ENCODE measurements at regions not wholly inside any gene's neighbourhood (a gene's known extent, or its start where the extent isn't known, plus 50 kb on each side); places are given as distances from the start of the nearest gene placed in this dataset.

- Histone ChIP-seq H3K27me3 (ENCODE audit: insufficient read depth, insufficient read length) (no peaks in the 10 kb centered on the region), H3K36me3 (ENCODE audit: insufficient read depth, insufficient read length, low read length) (no peaks in the 10 kb centered on the region), H3K4me3 (ENCODE audit: insufficient read length, low read depth) (no peak overlapping the region), H3K9me3 (ENCODE audit: insufficient read depth, low read length) (no peaks in the 10 kb centered on the region), H3K4me1 (ENCODE audit: insufficient read depth, insufficient read length) (no peaks in the 10 kb centered on the region), H3K9ac (ENCODE audit: insufficient read length, low read depth) (no peak overlapping the region)
- no peak for TF ChIP-seq YY1 (IDR thresholded peaks at IDR 0.05; ENCODE audit: insufficient read depth, insufficient read length)
- no peak for TF ChIP-seq ZNF274 (IDR thresholded peaks at IDR 0.05; ENCODE audit: low read depth, low read length)
- no peak for TF ChIP-seq SUZ12 (IDR thresholded peaks at IDR 0.05; ENCODE audit: extremely low read depth, insufficient read depth, insufficient read length)
- DNase-seq (ENCODE audit: low read depth, low spot score), result no peak
Observed at GRCh38 chr1:60835649-60836048, 246.7 kb upstream of the NFIA start.

GRCh38 chr1:60833173-60833572 lies 249.2 kb upstream of the NFIA start:
- TF ChIP-seq YY1 (IDR thresholded peaks at IDR 0.05; ENCODE audit: insufficient read depth, insufficient read length), result no peak
- no peak for TF ChIP-seq ZNF274 (IDR thresholded peaks at IDR 0.05; ENCODE audit: low read depth, low read length)
- no peak for TF ChIP-seq SUZ12 (IDR thresholded peaks at IDR 0.05; ENCODE audit: extremely low read depth, insufficient read depth, insufficient read length)
- Histone ChIP-seq H3K9me3 (ENCODE audit: insufficient read depth, low read length) (no peaks in the 10 kb centered on the region), H3K36me3 (ENCODE audit: insufficient read depth, insufficient read length, low read length) (no peaks in the 10 kb centered on the region), H3K4me3 (ENCODE audit: insufficient read length, low read depth) (no peak overlapping the region), H3K27me3 (ENCODE audit: insufficient read depth, insufficient read length) (no peaks in the 10 kb centered on the region), H3K9ac (ENCODE audit: insufficient read length, low read depth) (no peak overlapping the region), H3K4me1 (ENCODE audit: insufficient read depth, insufficient read length) (no peaks in the 10 kb centered on the region)
- no peak for DNase-seq (ENCODE audit: low read depth, low spot score)

GRCh38 chr1:60832367-60832766 lies 250.0 kb upstream of the NFIA start:
- no peak overlapping the region for H3K4me3 ChIP-seq (ENCODE audit: insufficient read length, low read depth)
- TF ChIP-seq SUZ12 (IDR thresholded peaks at IDR 0.05; ENCODE audit: extremely low read depth, insufficient read depth, insufficient read length), result no peak
- H3K9ac ChIP-seq (ENCODE audit: insufficient read length, low read depth), result no peak overlapping the region
- no peaks in the 10 kb centered on the region for H3K9me3 ChIP-seq (ENCODE audit: insufficient read depth, low read length)
- H3K4me1 ChIP-seq (ENCODE audit: insufficient read depth, insufficient read length), result no peaks in the 10 kb centered on the region
- H3K27me3 ChIP-seq (ENCODE audit: insufficient read depth, insufficient read length), result no peaks in the 10 kb centered on the region
- H3K36me3 ChIP-seq (ENCODE audit: insufficient read depth, insufficient read length, low read length), result no peaks in the 10 kb centered on the region
- DNase-seq (ENCODE audit: low read depth, low spot score), result no peak

- H3K36me3 ChIP-seq (ENCODE audit: insufficient read depth, insufficient read length, low read length), result no peaks in the 10 kb centered on the region
- H3K4me3 ChIP-seq (ENCODE audit: insufficient read length, low read depth), result no peak overlapping the region
- H3K27me3 ChIP-seq (ENCODE audit: insufficient read depth, insufficient read length), result no peaks in the 10 kb centered on the region
- no peak for TF ChIP-seq SUZ12 (IDR thresholded peaks at IDR 0.05; ENCODE audit: extremely low read depth, insufficient read depth, insufficient read length)
- TF ChIP-seq ZNF274 (IDR thresholded peaks at IDR 0.05; ENCODE audit: low read depth, low read length), result no peak
- TF ChIP-seq YY1 (IDR thresholded peaks at IDR 0.05; ENCODE audit: insufficient read depth, insufficient read length), result no peak
- no peak for DNase-seq (ENCODE audit: low read depth, low spot score)
- no peaks in the 10 kb centered on the region for H3K9me3 ChIP-seq (ENCODE audit: insufficient read depth, low read length)
- no peaks in the 10 kb centered on the region for H3K4me1 ChIP-seq (ENCODE audit: insufficient read depth, insufficient read length)
- H3K9ac ChIP-seq (ENCODE audit: insufficient read length, low read depth), result no peak overlapping the region
Observed at GRCh38 chr1:60831780-60832179, 250.6 kb upstream of the NFIA start.

- Histone ChIP-seq H3K36me3 (ENCODE audit: insufficient read depth, insufficient read length, low read length) (no peaks in the 10 kb centered on the region), H3K9ac (ENCODE audit: insufficient read length, low read depth) (no peak overlapping the region), H3K4me3 (ENCODE audit: insufficient read length, low read depth) (no peak overlapping the region), H3K9me3 (ENCODE audit: insufficient read depth, low read length) (no peaks in the 10 kb centered on the region), H3K4me1 (ENCODE audit: insufficient read depth, insufficient read length) (no peaks in the 10 kb centered on the region), H3K27me3 (ENCODE audit: insufficient read depth, insufficient read length) (no peaks in the 10 kb centered on the region)
- TF ChIP-seq ZNF274 (IDR thresholded peaks at IDR 0.05; ENCODE audit: low read depth, low read length) (no peak), YY1 (IDR thresholded peaks at IDR 0.05; ENCODE audit: insufficient read depth, insufficient read length) (no peak), SUZ12 (IDR thresholded peaks at IDR 0.05; ENCODE audit: extremely low read depth, insufficient read depth, insufficient read length) (no peak)
- DNase-seq (ENCODE audit: low read depth, low spot score), result no peak
Observed at GRCh38 chr1:60828944-60829343, 253.4 kb upstream of the NFIA start.

- no peaks in the 10 kb centered on the region for H3K36me3 ChIP-seq (ENCODE audit: insufficient read depth, insufficient read length, low read length)
- TF ChIP-seq YY1 (IDR thresholded peaks at IDR 0.05; ENCODE audit: insufficient read depth, insufficient read length) (no peak), SUZ12 (IDR thresholded peaks at IDR 0.05; ENCODE audit: extremely low read depth, insufficient read depth, insufficient read length) (no peak), ZNF274 (IDR thresholded peaks at IDR 0.05; ENCODE audit: low read depth, low read length) (no peak)
- H3K4me3 ChIP-seq (ENCODE audit: insufficient read length, low read depth), result no peak overlapping the region
- H3K9me3 ChIP-seq (ENCODE audit: insufficient read depth, low read length), result no peaks in the 10 kb centered on the region
- H3K4me1 ChIP-seq (ENCODE audit: insufficient read depth, insufficient read length), result no peaks in the 10 kb centered on the region
- DNase-seq (ENCODE audit: low read depth, low spot score), result no peak
- H3K9ac ChIP-seq (ENCODE audit: insufficient read length, low read depth), result no peak overlapping the region
- H3K27me3 ChIP-seq (ENCODE audit: insufficient read depth, insufficient read length), result no peaks in the 10 kb centered on the region
Observed at GRCh38 chr1:60826320-60827094, 255.9 kb upstream of the NFIA start.

- DNase-seq (ENCODE audit: low read depth, low spot score), result no peak
- TF ChIP-seq ZNF274 (IDR thresholded peaks at IDR 0.05; ENCODE audit: low read depth, low read length), result no peak
- no peak for TF ChIP-seq YY1 (IDR thresholded peaks at IDR 0.05; ENCODE audit: insufficient read depth, insufficient read length)
- TF ChIP-seq SUZ12 (IDR thresholded peaks at IDR 0.05; ENCODE audit: extremely low read depth, insufficient read depth, insufficient read length), result no peak
Observed at GRCh38 chr1:60825593-60825992, 256.8 kb upstream of the NFIA start.

More at GRCh38 chr1:60825593-60825992, 256.8 kb upstream of the NFIA start:
- no peak overlapping the region for H3K9ac ChIP-seq (ENCODE audit: insufficient read length, low read depth)
- H3K36me3 ChIP-seq (ENCODE audit: insufficient read depth, insufficient read length, low read length), result no peaks in the 10 kb centered on the region
- no peaks in the 10 kb centered on the region for H3K27me3 ChIP-seq (ENCODE audit: insufficient read depth, insufficient read length)
- H3K4me3 ChIP-seq (ENCODE audit: insufficient read length, low read depth), result no peak overlapping the region
- no peaks in the 10 kb centered on the region for H3K4me1 ChIP-seq (ENCODE audit: insufficient read depth, insufficient read length)
- H3K9me3 ChIP-seq (ENCODE audit: insufficient read depth, low read length), result no peaks in the 10 kb centered on the region
